ENCODE measurements at regions not wholly inside any gene's neighbourhood (a gene's known extent, or its start where the extent isn't known, plus 50 kb on each side); places are given as distances from the start of the nearest gene placed in this dataset.

- Histone ChIP-seq H3K9me3 (ENCODE audit: control insufficient read depth in 2 of 2, low read length in 2 of 2) (no peaks in the 10 kb centered on the region), H3K9ac (ENCODE audit: low read length in 2 of 2) (no peak overlapping the region), H3K36me3 (ENCODE audit: control insufficient read depth in 2 of 2, insufficient read depth in 2 of 2, low read length in 2 of 2) (no peaks in the 10 kb centered on the region), H3K4me1 (ENCODE audit: control insufficient read depth, insufficient read depth, low read length) (no peaks in the 10 kb centered on the region), H3K27me3 (ENCODE audit: control insufficient read depth in 1 of 2, insufficient read depth in 2 of 2, low read length in 2 of 2) (no peaks in the 10 kb centered on the region), H3K27ac (ENCODE audit: low read length) (no peak overlapping the region), H3K4me3 (ENCODE audit: low read length in 2 of 2) (no peak overlapping the region)
Measured at GRCh38 chr16:59330019-59330670, 596.0 kb upstream of the GOT2 start.

- Histone ChIP-seq H3K27me3 (ENCODE audit: control insufficient read depth in 1 of 2, insufficient read depth in 2 of 2, low read length in 2 of 2) (no peaks in the 10 kb centered on the region), H3K9me3 (ENCODE audit: control insufficient read depth in 2 of 2, low read length in 2 of 2) (no peaks in the 10 kb centered on the region), H3K27ac (ENCODE audit: low read length) (no peak overlapping the region), H3K4me1 (ENCODE audit: control insufficient read depth, insufficient read depth, low read length) (no peaks in the 10 kb centered on the region), H3K9ac (ENCODE audit: low read length in 2 of 2) (no peak overlapping the region), H3K4me3 (ENCODE audit: low read length in 2 of 2) (no peak overlapping the region), H3K36me3 (ENCODE audit: control insufficient read depth in 2 of 2, insufficient read depth in 2 of 2, low read length in 2 of 2) (no peaks in the 10 kb centered on the region)
Measured at GRCh38 chr16:59328961-59329360, 594.8 kb upstream of the GOT2 start.

GRCh38 chr16:59327894-59328293 is 593.8 kb upstream of the GOT2 start:
- H3K36me3 ChIP-seq (ENCODE audit: control insufficient read depth in 2 of 2, insufficient read depth in 2 of 2, low read length in 2 of 2): no peaks in the 10 kb centered on the region
- no peak overlapping the region for H3K9ac ChIP-seq (ENCODE audit: low read length in 2 of 2)
- no peaks in the 10 kb centered on the region for H3K9me3 ChIP-seq (ENCODE audit: control insufficient read depth in 2 of 2, low read length in 2 of 2)
- H3K4me1 ChIP-seq (ENCODE audit: control insufficient read depth, insufficient read depth, low read length): no peaks in the 10 kb centered on the region
- no peaks in the 10 kb centered on the region for H3K27me3 ChIP-seq (ENCODE audit: control insufficient read depth in 1 of 2, insufficient read depth in 2 of 2, low read length in 2 of 2)
- no peak overlapping the region for H3K27ac ChIP-seq (ENCODE audit: low read length)
- no peak overlapping the region for H3K4me3 ChIP-seq (ENCODE audit: low read length in 2 of 2)

- Histone ChIP-seq H3K27ac (ENCODE audit: low read length) (no peak overlapping the region), H3K9me3 (ENCODE audit: control insufficient read depth in 2 of 2, low read length in 2 of 2) (no peaks in the 10 kb centered on the region), H3K36me3 (ENCODE audit: control insufficient read depth in 2 of 2, insufficient read depth in 2 of 2, low read length in 2 of 2) (no peaks in the 10 kb centered on the region), H3K4me1 (ENCODE audit: control insufficient read depth, insufficient read depth, low read length) (no peaks in the 10 kb centered on the region), H3K4me3 (ENCODE audit: low read length in 2 of 2) (no peak overlapping the region), H3K27me3 (ENCODE audit: control insufficient read depth in 1 of 2, insufficient read depth in 2 of 2, low read length in 2 of 2) (no peaks in the 10 kb centered on the region), H3K9ac (ENCODE audit: low read length in 2 of 2) (no peak overlapping the region)
Measured at GRCh38 chr16:59326955-59327354, 592.8 kb upstream of the GOT2 start.

GRCh38 chr16:59324462-59324861 is 590.3 kb upstream of the GOT2 start:
- no peaks in the 10 kb centered on the region for H3K9me3 ChIP-seq (ENCODE audit: control insufficient read depth in 2 of 2, low read length in 2 of 2)
- H3K27ac ChIP-seq (ENCODE audit: low read length): no peak overlapping the region
- no peaks in the 10 kb centered on the region for H3K36me3 ChIP-seq (ENCODE audit: control insufficient read depth in 2 of 2, insufficient read depth in 2 of 2, low read length in 2 of 2)
- no peak overlapping the region for H3K9ac ChIP-seq (ENCODE audit: low read length in 2 of 2)
- no peak overlapping the region for H3K4me3 ChIP-seq (ENCODE audit: low read length in 2 of 2)
- no peaks in the 10 kb centered on the region for H3K4me1 ChIP-seq (ENCODE audit: control insufficient read depth, insufficient read depth, low read length)
- H3K27me3 ChIP-seq (ENCODE audit: control insufficient read depth in 1 of 2, insufficient read depth in 2 of 2, low read length in 2 of 2): no peaks in the 10 kb centered on the region

GRCh38 chr16:59320657-59321056 is 586.5 kb upstream of the GOT2 start:
- Histone ChIP-seq H3K27ac (ENCODE audit: low read length) (no peak overlapping the region), H3K9me3 (ENCODE audit: control insufficient read depth in 2 of 2, low read length in 2 of 2) (no peaks in the 10 kb centered on the region), H3K9ac (ENCODE audit: low read length in 2 of 2) (no peak overlapping the region), H3K4me1 (ENCODE audit: control insufficient read depth, insufficient read depth, low read length) (no peaks in the 10 kb centered on the region), H3K4me3 (ENCODE audit: low read length in 2 of 2) (no peak overlapping the region), H3K36me3 (ENCODE audit: control insufficient read depth in 2 of 2, insufficient read depth in 2 of 2, low read length in 2 of 2) (no peaks in the 10 kb centered on the region), H3K27me3 (ENCODE audit: control insufficient read depth in 1 of 2, insufficient read depth in 2 of 2, low read length in 2 of 2) (no peaks in the 10 kb centered on the region)

GRCh38 chr16:59319871-59320270 is 585.8 kb upstream of the GOT2 start:
- H3K36me3 ChIP-seq (ENCODE audit: control insufficient read depth in 2 of 2, insufficient read depth in 2 of 2, low read length in 2 of 2): no peaks in the 10 kb centered on the region
- H3K27me3 ChIP-seq (ENCODE audit: control insufficient read depth in 1 of 2, insufficient read depth in 2 of 2, low read length in 2 of 2): no peaks in the 10 kb centered on the region
- no peaks in the 10 kb centered on the region for H3K4me1 ChIP-seq (ENCODE audit: control insufficient read depth, insufficient read depth, low read length)
- H3K4me3 ChIP-seq (ENCODE audit: low read length in 2 of 2): no peak overlapping the region
- no peak overlapping the region for H3K27ac ChIP-seq (ENCODE audit: low read length)
- H3K9ac ChIP-seq (ENCODE audit: low read length in 2 of 2): no peak overlapping the region
- no peaks in the 10 kb centered on the region for H3K9me3 ChIP-seq (ENCODE audit: control insufficient read depth in 2 of 2, low read length in 2 of 2)

- Histone ChIP-seq H3K9ac (ENCODE audit: low read length in 2 of 2) (no peak overlapping the region), H3K4me3 (ENCODE audit: low read length in 2 of 2) (no peak overlapping the region), H3K27ac (ENCODE audit: low read length) (no peak overlapping the region), H3K36me3 (ENCODE audit: control insufficient read depth in 2 of 2, insufficient read depth in 2 of 2, low read length in 2 of 2) (no peaks in the 10 kb centered on the region), H3K9me3 (ENCODE audit: control insufficient read depth in 2 of 2, low read length in 2 of 2) (no peaks in the 10 kb centered on the region), H3K4me1 (ENCODE audit: control insufficient read depth, insufficient read depth, low read length) (no peaks in the 10 kb centered on the region), H3K27me3 (ENCODE audit: control insufficient read depth in 1 of 2, insufficient read depth in 2 of 2, low read length in 2 of 2) (no peaks in the 10 kb centered on the region)
Measured at GRCh38 chr16:59305850-59306249, 571.7 kb upstream of the GOT2 start.

- no peak overlapping the region for H3K4me3 ChIP-seq (ENCODE audit: low read length in 2 of 2)
- H3K27ac ChIP-seq (ENCODE audit: low read length): no peak overlapping the region
- H3K9ac ChIP-seq (ENCODE audit: low read length in 2 of 2): no peak overlapping the region
- no peaks in the 10 kb centered on the region for H3K36me3 ChIP-seq (ENCODE audit: control insufficient read depth in 2 of 2, insufficient read depth in 2 of 2, low read length in 2 of 2)
- no peaks in the 10 kb centered on the region for H3K4me1 ChIP-seq (ENCODE audit: control insufficient read depth, insufficient read depth, low read length)
- H3K9me3 ChIP-seq (ENCODE audit: control insufficient read depth in 2 of 2, low read length in 2 of 2): no peaks in the 10 kb centered on the region
- no peaks in the 10 kb centered on the region for H3K27me3 ChIP-seq (ENCODE audit: control insufficient read depth in 1 of 2, insufficient read depth in 2 of 2, low read length in 2 of 2)
Measured at GRCh38 chr16:59296888-59297287, 562.8 kb upstream of the GOT2 start.

- Histone ChIP-seq H3K27ac (ENCODE audit: low read length) (no peak overlapping the region), H3K4me1 (ENCODE audit: control insufficient read depth, insufficient read depth, low read length) (no peaks in the 10 kb centered on the region), H3K4me3 (ENCODE audit: low read length in 2 of 2) (no peak overlapping the region), H3K9me3 (ENCODE audit: control insufficient read depth in 2 of 2, low read length in 2 of 2) (no peaks in the 10 kb centered on the region), H3K27me3 (ENCODE audit: control insufficient read depth in 1 of 2, insufficient read depth in 2 of 2, low read length in 2 of 2) (no peaks in the 10 kb centered on the region), H3K36me3 (ENCODE audit: control insufficient read depth in 2 of 2, insufficient read depth in 2 of 2, low read length in 2 of 2) (no peaks in the 10 kb centered on the region), H3K9ac (ENCODE audit: low read length in 2 of 2) (no peak overlapping the region)
Measured at GRCh38 chr16:59295993-59296736, 562.0 kb upstream of the GOT2 start.

GRCh38 chr16:59295474-59295873 is 561.4 kb upstream of the GOT2 start:
- no peak overlapping the region for H3K27ac ChIP-seq (ENCODE audit: low read length)
- H3K9ac ChIP-seq (ENCODE audit: low read length in 2 of 2): no peak overlapping the region
- no peaks in the 10 kb centered on the region for H3K27me3 ChIP-seq (ENCODE audit: control insufficient read depth in 1 of 2, insufficient read depth in 2 of 2, low read length in 2 of 2)
- no peaks in the 10 kb centered on the region for H3K4me1 ChIP-seq (ENCODE audit: control insufficient read depth, insufficient read depth, low read length)
- H3K4me3 ChIP-seq (ENCODE audit: low read length in 2 of 2): no peak overlapping the region
- H3K36me3 ChIP-seq (ENCODE audit: control insufficient read depth in 2 of 2, insufficient read depth in 2 of 2, low read length in 2 of 2): no peaks in the 10 kb centered on the region
- H3K9me3 ChIP-seq (ENCODE audit: control insufficient read depth in 2 of 2, low read length in 2 of 2): no peaks in the 10 kb centered on the region
